ENCODE measurements at regions not wholly inside any gene's neighbourhood (a gene's known extent, or its start where the extent isn't known, plus 50 kb on each side); places are given as distances from the start of the nearest gene placed in this dataset.
"Not testable (repeated sequence)": the region's sequence is repeated elsewhere in the genome, so short reads cannot be mapped to it uniquely, and the experiment has no call there.

DNA sequence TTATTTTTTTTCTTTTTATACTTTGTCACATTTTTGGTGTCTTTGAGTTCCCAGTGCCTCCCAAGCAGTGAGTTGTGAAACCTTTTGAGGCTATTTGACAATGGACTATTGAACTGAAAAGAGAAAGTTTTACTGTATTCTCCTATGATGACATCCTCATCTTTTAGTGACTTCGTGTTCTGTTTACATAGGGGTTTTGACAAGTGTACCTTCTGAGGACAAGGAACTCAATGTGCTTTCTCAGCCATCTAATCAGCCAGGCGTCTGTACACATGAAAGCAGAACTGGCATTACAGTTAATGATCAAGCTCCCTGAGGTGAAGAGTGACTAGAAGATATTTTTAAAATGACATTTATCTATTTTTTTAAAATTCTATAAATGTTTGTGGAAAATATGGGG lies 175.5 kb downstream of the ANXA1 start:
- Histone ChIP-seq H3K27me3 (no peaks in the 10 kb centered on the region), H3K4me1 (no peaks in the 10 kb centered on the region), H3K9me3 (no peaks in the 10 kb centered on the region), H3K27ac (no peak overlapping the region), H3K4me3 (no peak overlapping the region), H3K36me3 (no peaks in the 10 kb centered on the region)
- no peak for ATAC-seq
- TF ChIP-seq, protein P1, sequence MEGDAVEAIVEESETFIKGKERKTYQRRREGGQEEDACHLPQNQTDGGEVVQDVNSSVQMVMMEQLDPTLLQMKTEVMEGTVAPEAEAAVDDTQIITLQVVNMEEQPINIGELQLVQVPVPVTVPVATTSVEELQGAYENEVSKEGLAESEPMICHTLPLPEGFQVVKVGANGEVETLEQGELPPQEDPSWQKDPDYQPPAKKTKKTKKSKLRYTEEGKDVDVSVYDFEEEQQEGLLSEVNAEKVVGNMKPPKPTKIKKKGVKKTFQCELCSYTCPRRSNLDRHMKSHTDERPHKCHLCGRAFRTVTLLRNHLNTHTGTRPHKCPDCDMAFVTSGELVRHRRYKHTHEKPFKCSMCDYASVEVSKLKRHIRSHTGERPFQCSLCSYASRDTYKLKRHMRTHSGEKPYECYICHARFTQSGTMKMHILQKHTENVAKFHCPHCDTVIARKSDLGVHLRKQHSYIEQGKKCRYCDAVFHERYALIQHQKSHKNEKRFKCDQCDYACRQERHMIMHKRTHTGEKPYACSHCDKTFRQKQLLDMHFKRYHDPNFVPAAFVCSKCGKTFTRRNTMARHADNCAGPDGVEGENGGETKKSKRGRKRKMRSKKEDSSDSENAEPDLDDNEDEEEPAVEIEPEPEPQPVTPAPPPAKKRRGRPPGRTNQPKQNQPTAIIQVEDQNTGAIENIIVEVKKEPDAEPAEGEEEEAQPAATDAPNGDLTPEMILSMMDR (IDR thresholded peaks at IDR 0.05), result no peak
- intact Hi-C loops (cut with DNase I), result no loop called here
- no peak for DNase-seq

DNA sequence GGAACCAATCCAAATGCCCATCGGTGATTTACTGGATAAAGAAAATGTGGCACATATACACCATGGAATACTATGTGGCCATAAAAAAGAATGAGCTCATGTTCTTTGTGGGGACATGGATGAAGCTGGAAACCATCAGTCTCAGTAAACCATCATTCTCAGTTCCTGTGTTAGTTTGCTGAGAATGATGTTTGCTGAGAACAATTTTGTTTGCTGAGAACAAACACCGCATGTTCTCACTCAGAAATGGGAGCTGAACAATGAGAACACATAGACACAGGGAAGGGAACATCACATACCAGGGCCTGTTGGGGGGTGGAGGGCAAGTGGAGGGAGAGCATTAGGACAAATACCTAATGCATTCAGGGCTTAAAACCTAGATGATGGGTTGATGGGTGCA lies 185.5 kb downstream of the ANXA1 start:
- intact Hi-C loops (cut with DNase I); H3K27ac ChIP-seq; H3K36me3 ChIP-seq; H3K4me1 ChIP-seq; H3K4me3 ChIP-seq; H3K9me3 ChIP-seq; ATAC-seq; H3K27me3 ChIP-seq; DNase-seq: not testable (repeated sequence)

DNA sequence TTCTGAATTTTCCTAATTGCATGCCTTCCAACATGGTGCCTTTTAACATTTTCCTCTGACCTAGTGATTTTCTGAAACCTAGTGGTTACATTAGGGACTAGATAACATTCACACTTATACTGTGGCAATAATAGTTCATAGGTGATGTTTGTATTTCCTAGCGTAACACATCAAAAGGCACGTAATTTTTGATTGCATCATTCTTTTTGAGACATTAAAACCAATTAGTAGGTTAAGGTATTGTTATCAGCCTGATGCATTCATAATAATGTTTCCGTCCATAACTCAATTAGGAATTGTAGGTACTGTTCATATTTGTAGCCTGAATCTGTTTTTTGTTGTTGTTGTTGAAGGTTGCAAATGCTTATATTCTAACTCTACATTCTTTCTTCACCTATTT lies 192.4 kb downstream of the ANXA1 start:
- ATAC-seq (no peak), DNase-seq (no peak)
- Histone ChIP-seq H3K9me3 (no peaks in the 10 kb centered on the region), H3K27ac (no peak overlapping the region), H3K4me1 (no peaks in the 10 kb centered on the region), H3K4me3 (no peak overlapping the region), H3K27me3 (no peaks in the 10 kb centered on the region), H3K36me3 (no peaks in the 10 kb centered on the region)
- TF ChIP-seq, protein P1 (IDR thresholded peaks at IDR 0.05), result no peak
- intact Hi-C loops (cut with DNase I), result no loop called here

DNA sequence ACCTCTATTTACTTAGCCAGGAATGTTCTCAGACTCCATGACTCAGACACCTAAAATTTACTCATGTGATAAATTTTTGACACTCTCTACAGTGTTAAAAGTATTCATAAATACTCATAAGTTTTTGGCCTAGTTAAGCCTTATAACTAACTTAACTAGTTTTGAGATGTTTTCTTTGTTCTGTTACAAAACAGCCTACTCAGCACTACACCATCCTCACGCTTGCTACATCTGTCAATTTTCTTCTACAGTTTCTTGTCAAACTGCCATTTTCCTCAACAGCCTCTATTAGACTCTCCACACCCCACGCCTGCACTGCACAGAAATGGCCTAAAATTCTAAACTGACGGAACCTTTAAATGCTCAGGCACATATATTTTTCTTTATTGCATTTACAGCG lies 195.5 kb downstream of the ANXA1 start:
- TF ChIP-seq, protein P1 (IDR thresholded peaks at IDR 0.05), result no peak
- ATAC-seq (no peak), DNase-seq (no peak)
- no peaks in the 10 kb centered on the region for H3K9me3 ChIP-seq
- H3K4me1 ChIP-seq, result no peaks in the 10 kb centered on the region
- no peaks in the 10 kb centered on the region for H3K27me3 ChIP-seq
- no peak overlapping the region for H3K27ac ChIP-seq
- intact Hi-C loops (cut with DNase I), result no loop called here
- H3K36me3 ChIP-seq, result no peaks in the 10 kb centered on the region
- no peak overlapping the region for H3K4me3 ChIP-seq

DNA sequence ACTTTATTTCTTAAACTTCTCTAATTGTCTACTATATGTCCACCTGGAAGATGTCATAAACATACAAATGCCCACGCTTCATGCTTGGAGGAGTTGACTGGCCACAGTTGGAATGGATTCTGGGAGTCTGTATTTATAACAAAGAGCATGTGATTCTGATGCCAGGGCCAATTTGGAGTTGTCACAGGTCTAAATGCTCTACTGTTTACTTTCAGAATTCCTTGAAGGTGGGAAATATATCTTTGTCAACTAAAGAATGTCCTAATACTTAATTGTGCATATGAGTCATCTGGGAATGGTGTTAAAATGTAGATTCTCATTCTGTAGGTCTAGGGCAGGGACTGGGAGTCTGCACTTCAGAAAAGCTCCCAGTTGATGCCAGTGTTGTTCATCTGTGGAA lies 196.1 kb downstream of the ANXA1 start:
- no peaks in the 10 kb centered on the region for H3K9me3 ChIP-seq
- H3K27me3 ChIP-seq, result no peaks in the 10 kb centered on the region
- H3K4me3 ChIP-seq, result no peak overlapping the region
- no peak for ATAC-seq
- intact Hi-C loops (cut with DNase I), result no loop called here
- DNase-seq, result no peak
- no peaks in the 10 kb centered on the region for H3K4me1 ChIP-seq
- TF ChIP-seq, protein P1 (IDR thresholded peaks at IDR 0.05), result no peak
- H3K36me3 ChIP-seq, result no peaks in the 10 kb centered on the region
- H3K27ac ChIP-seq, result no peak overlapping the region

DNA sequence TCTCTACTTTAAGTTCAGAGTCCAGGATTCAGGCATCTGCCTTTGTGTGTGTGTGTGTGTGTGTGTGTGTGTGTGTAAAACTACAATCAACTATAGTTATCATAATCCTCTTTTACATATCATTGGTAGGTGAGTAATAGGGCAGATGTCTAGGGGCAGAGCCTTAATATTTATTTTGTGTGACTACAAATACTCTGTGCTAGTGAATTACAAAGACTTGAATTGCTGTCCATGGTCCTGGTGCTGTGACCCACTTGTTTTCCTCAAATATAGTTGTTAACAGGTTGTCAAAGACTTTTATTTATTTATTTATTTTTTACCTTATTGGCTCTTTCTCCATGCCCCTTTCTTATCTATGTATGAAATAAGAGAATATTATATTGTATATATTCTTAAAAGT lies 196.8 kb downstream of the ANXA1 start:
- Histone ChIP-seq H3K4me3 (no peak overlapping the region), H3K27ac (no peak overlapping the region), H3K27me3 (no peaks in the 10 kb centered on the region), H3K9me3 (no peaks in the 10 kb centered on the region), H3K36me3 (no peaks in the 10 kb centered on the region), H3K4me1 (no peaks in the 10 kb centered on the region)
- no peak for DNase-seq
- TF ChIP-seq, protein P1 (IDR thresholded peaks at IDR 0.05), result no peak
- intact Hi-C loops (cut with DNase I), result no loop called here
- ATAC-seq, result no peak

Measured in left lung (tissue), 4 donors.